Upper lobe of left lung (tissue), 4 donors: ENCODE measurements at regions not wholly inside any gene's neighbourhood (a gene's known extent, or its start where the extent isn't known, plus 50 kb on each side); places are given as distances from the start of the nearest gene placed in this dataset.

ENCODE experiments used
- CTCF ChIP-seq, 6 experiments: fragments of 450-650 bp in 4 of 6; fragments of 200-600 bp in 2 of 6; sonication (generic) in 2 of 6; IDR thresholded peaks; one replicate each; pipeline ENCODE4 v1.5.1; 2016 to 2019; ENCODE audit warnings: antibody characterized with exemption in 6 of 6
- POLR2A ChIP-seq, 4 donors: fragments of 450-650 bp; IDR thresholded peaks; one replicate each; pipeline ENCODE4 v1.5.1; 2016 to 2017; ENCODE audit warnings: antibody characterized with exemption in 4 of 4, mild to moderate bottlenecking in 2 of 4

- TF ChIP-seq CTCF (IDR thresholded peaks at IDR 0.05) (no peak), POLR2A (IDR thresholded peaks at IDR 0.05) (no peak)
Measured at GRCh38 chr1:148389027-148389339, 94.1 kb downstream of the PPIAL4G start.
